ENCODE measurements at regions not wholly inside any gene's neighbourhood (a gene's known extent, or its start where the extent isn't known, plus 50 kb on each side); places are given as distances from the start of the nearest gene placed in this dataset.

- FAIRE-seq (no peak), DNase-seq (ENCODE audit: insufficient read length, low spot score) (no peak)
- no peak for TF ChIP-seq POLR2A (IDR thresholded peaks at IDR 0.05; ENCODE audit: low read depth, low read length)
These were observed 140.4 kb downstream of the PMP22 start for GRCh38 chr17:15124746-15125145.

DNA sequence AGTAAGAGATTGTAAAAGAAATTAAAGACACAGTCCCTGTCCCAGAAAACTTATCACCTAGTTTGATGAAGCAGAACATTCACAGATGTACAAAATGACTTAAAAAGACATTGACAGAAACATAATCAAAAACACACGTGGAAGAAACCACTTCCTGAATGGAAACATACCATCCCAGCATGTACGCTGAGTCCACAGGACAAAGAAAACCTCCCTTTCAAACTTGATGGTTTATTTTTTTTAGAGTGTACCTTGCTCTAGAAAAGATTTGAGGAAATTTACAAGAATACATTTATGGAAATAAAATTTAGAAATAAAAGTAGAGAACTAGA is 140.9 kb downstream of the PMP22 start:
- FAIRE-seq (no peak), DNase-seq (ENCODE audit: insufficient read length, low spot score) (no peak)
- TF ChIP-seq POLR2A (IDR thresholded peaks at IDR 0.05; ENCODE audit: low read depth, low read length) = no peak

DNA sequence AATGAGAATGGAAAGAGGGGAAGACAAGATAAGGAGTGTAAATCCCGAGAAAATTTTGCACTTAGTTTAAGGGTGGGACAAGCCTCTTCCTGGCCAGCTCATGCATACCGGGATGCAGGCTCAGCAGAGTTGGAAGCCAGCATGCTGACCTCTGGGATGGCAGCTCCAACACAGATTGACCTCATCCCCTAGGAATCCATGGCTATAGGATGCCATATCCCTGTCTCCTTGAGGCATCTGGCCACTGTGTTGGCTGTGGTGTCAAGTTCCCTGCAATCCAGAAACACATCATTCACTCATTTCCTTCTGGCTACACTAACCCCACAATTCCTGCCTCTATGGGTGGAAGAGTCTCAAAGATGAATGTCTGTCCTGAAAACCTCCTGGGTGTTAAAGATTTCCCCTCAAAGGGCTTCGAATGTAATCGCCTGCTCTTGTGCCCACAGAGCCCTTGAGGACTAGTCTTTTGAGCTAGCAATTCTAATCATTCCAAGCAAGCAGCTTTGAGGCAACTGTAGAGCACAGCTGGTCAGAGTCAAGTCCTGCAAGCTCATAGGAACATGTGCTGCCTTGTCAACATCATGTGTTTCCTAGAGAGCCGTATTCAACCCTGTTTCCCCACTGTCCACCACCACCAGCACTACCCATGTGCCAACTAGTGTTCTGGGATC is 141.4 kb downstream of the PMP22 start:
- DNase-seq (ENCODE audit: insufficient read length, low spot score) (no peak), FAIRE-seq (no peak)
- no peak for TF ChIP-seq POLR2A (IDR thresholded peaks at IDR 0.05; ENCODE audit: low read depth, low read length)

GRCh38 chr17:15122857-15123256 is 142.3 kb downstream of the PMP22 start:
- DNase-seq (ENCODE audit: insufficient read length, low spot score) = no peak
- no peak for TF ChIP-seq POLR2A (IDR thresholded peaks at IDR 0.05; ENCODE audit: low read depth, low read length)
- no peak for FAIRE-seq

DNA sequence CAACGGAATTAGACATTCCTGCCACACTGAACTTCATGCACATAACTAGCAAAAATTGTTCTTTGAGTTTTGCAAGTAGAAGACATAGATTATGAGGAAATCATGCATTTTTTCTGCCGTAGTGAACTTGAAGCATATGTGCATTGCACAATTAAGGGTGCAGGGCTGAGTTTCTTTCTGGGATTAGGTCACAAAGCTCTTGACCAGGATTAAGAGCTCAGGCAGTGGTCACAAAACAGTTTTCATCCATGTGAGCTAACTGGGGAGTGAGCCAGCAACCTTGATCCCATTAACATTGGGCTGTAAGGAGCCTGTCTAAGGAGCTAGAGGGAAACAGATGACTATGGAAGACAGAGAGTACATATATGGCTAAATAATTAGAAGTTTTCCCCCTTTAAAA is 143.7 kb downstream of the PMP22 start:
- FAIRE-seq = no peak
- TF ChIP-seq POLR2A (IDR thresholded peaks at IDR 0.05; ENCODE audit: low read depth, low read length) = no peak
- no peak for DNase-seq (ENCODE audit: insufficient read length, low spot score)

DNA sequence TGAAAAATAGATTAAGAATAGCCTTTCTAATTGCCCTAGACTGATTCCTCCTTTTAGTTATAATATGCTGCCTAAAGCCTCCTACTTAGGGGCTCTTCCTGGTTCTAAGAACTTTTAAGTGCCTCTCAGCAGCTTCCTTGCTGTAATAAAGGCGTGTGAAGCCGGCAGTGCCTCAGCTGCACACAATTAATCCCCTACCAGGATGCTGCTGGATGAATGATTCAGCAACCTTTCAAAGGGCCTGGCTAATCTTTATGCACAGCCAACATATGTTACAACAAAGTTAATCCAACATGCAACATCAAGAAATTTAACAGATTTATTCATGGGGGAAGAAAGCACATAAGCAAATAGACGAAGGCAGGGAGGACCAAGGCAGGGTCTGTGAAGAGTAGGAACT is 145.2 kb downstream of the PMP22 start:
- no peak for FAIRE-seq

GRCh38 chr17:15117239-15117638 is 147.9 kb downstream of the PMP22 start:
- FAIRE-seq (no peak), DNase-seq (ENCODE audit: insufficient read length, low spot score) (no peak)
- no peak for TF ChIP-seq POLR2A (IDR thresholded peaks at IDR 0.05; ENCODE audit: low read depth, low read length)

More for the DNA sequence above, 145.2 kb downstream of the PMP22 start:
- TF ChIP-seq POLR2A (IDR thresholded peaks at IDR 0.05; ENCODE audit: low read depth, low read length) = no peak
- DNase-seq (ENCODE audit: insufficient read length, low spot score) = no peak

DNA sequence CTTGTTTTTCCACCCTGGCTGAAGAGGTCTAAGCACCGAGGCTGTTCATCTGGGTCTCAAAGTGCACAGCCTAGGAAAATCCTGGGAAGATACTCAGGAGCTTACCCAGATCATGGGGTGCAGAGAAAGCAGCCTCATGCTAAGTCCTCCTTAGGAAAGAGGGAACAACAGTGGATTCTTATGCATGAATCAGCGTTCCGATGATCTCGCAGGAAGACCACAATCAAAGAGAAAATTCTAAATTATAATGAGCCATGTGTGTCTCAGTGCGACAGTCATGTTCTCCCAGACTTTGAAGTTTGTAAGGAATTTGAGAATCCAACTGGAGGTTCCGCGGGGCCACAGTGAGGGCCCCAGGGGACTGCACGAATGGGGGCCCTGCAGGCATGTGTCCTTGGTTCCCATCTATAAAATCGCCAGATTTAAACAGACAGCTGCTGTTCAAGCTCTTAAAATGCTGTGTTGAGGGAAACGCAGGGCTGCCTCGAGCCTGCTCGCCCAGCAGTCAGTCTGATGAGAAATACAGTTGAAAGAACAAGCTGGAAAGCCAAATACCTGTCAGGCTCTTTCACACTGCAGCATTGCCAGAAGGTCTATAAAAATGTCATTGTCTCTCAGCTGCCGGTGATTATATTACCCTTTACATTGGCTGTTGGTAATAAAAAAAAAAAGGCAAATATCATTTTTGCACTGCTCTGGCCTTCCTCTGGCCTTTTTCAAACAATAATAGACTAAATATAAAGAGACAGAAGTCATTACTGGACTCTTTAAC is 152.1 kb downstream of the PMP22 start:
- DNase-seq (ENCODE audit: insufficient read length, low spot score) (no peak), FAIRE-seq (no peak)
- no peak for TF ChIP-seq POLR2A (IDR thresholded peaks at IDR 0.05; ENCODE audit: low read depth, low read length)

DNA sequence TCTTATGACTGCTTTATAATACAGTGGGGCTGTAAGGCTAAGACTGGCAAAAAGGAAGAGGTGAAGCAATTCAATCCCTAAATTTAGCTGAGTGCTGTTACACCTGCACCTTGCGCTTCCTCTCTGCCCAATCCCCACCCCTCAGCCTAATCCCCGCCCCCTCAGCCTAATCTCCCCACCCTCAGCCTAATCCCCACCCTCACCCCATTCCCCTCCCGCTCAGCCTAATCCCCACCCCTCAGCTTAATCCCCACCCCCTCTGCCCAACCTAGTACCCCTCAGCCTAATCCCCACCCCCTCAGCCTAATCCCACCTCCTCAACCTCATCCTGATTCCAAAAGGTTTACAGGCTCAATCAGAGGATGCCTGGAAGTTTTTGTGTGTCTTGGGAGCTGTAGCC is 155.5 kb downstream of the PMP22 start:
- no peak for TF ChIP-seq POLR2A (IDR thresholded peaks at IDR 0.05; ENCODE audit: low read depth, low read length)
- no peak for FAIRE-seq
- no peak for DNase-seq (ENCODE audit: insufficient read length, low spot score)

GRCh38 chr17:15108992-15109391 is 156.1 kb downstream of the PMP22 start:
- DNase-seq (ENCODE audit: insufficient read length, low spot score) = no peak
- FAIRE-seq = no peak

GRCh38 chr17:15106540-15106939 is 158.6 kb downstream of the PMP22 start:
- no peak for TF ChIP-seq POLR2A (IDR thresholded peaks at IDR 0.05; ENCODE audit: low read depth, low read length)
- no peak for FAIRE-seq
- no peak for DNase-seq (ENCODE audit: insufficient read length, low spot score)

More at GRCh38 chr17:15108992-15109391, 156.1 kb downstream of the PMP22 start:
- no peak for TF ChIP-seq POLR2A (IDR thresholded peaks at IDR 0.05; ENCODE audit: low read depth, low read length)

- no peak for DNase-seq (ENCODE audit: insufficient read length, low spot score)
- no peak for TF ChIP-seq POLR2A (IDR thresholded peaks at IDR 0.05; ENCODE audit: low read depth, low read length)
- FAIRE-seq = no peak
These were observed 161.3 kb downstream of the PMP22 start for GRCh38 chr17:15103785-15104184.

DNA sequence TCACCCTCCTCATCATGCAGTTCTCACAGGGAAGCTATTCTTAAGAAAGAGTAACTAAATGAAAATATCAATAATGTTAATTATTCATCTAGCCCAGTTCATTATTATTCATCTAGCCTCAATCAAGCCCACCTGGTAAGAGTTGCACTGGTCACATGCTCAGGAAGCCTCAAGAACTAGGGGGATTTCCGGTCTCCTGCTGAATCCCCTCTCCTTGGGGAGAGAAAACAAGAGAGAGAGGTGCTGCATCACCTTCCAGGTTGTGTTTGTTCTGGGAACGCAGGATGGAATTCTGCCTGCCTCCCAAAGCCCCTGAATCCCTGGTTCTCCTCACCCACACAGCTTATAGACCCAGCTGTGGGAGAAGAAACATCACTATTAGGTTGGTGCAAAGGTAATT is 164.0 kb downstream of the PMP22 start:
- TF ChIP-seq POLR2A (IDR thresholded peaks at IDR 0.05; ENCODE audit: low read depth, low read length) = no peak
- FAIRE-seq = no peak
- DNase-seq (ENCODE audit: insufficient read length, low spot score) = no peak

DNA sequence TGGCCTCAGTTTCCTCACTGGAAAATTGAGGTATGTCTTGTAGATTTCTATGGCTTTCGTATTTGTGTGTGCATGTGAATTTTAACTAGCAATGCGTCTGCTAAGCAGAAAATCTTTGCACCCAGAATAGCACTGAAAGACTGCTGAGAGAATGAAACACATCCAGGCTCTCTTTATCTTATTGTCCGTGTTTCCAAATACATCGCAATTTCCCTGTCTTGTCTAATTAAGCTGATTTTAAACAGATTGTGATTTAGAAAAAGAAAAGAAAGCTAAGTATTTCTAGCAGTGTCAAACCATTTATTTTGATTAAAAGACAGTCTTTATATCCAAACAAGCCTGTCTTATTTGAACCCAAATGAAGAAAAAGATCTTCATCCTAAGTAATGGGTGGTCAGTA is 168.6 kb downstream of the PMP22 start:
- no peak for FAIRE-seq
- no peak for TF ChIP-seq POLR2A (IDR thresholded peaks at IDR 0.05; ENCODE audit: low read depth, low read length)
- DNase-seq (ENCODE audit: insufficient read length, low spot score) = no peak

DNA sequence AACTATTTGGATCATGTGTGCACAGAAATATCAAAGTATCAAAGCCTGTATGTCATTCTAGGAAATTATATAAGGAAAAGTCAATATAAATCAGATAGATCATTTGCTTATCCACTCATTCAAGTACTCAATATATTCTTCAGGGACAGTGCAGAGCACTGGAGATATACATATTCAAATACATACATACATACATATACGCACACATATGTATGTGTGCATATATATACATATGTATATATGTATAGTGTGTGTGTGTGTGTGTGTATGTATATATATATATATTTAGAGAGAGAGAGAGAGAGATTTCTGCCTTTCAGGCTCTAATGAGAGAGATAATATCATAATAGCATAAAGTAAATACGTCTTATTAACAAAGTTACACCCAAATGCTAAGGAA is 169.2 kb downstream of the PMP22 start:
- no peak for TF ChIP-seq POLR2A (IDR thresholded peaks at IDR 0.05; ENCODE audit: low read depth, low read length)
- DNase-seq (ENCODE audit: insufficient read length, low spot score) (no peak), FAIRE-seq (no peak)
